HL-60 (cell line): ENCODE measurements at regions not wholly inside any gene's neighbourhood (a gene's known extent, or its start where the extent isn't known, plus 50 kb on each side); places are given as distances from the start of the nearest gene placed in this dataset.

Experiments
- DNase-seq, 2 experiments: peaks; one replicate each; pipeline ENCODE4 v3.0.0-alpha.2; 2010 to 2020; ENCODE audit warnings: low read depth in 1 of 2, low spot score in 1 of 2
- H3K27ac ChIP-seq: fragments of 250-450 bp; sonication (Bioruptor Pico); replicated peaks from 2 replicates; pipeline ENCODE4 v1.5.1; 2020; ENCODE audit warnings: mild to moderate bottlenecking, moderate library complexity
- H3K27me3 ChIP-seq: fragments of 250-450 bp; sonication (Bioruptor Pico); 2 replicates; pipeline ENCODE4 v1.5.1; 2021; ENCODE audit warnings: mild to moderate bottlenecking, moderate library complexity; ENCODE audit not compliant: insufficient read depth, poor library complexity, severe bottlenecking
- H3K4me3 ChIP-seq: replicated peaks from 2 replicates; pipeline ENCODE4 v1.5.1; 2011; ENCODE audit warnings: mild to moderate bottlenecking, control low read depth, low read length; ENCODE audit not compliant: insufficient read depth
- GABPA ChIP-seq: IDR thresholded peaks from 2 replicates; pipeline ENCODE4 v1.6.1; 2012; ENCODE audit warnings: low read depth
- POLR2AphosphoS5 ChIP-seq: IDR thresholded peaks from 2 replicates; pipeline ENCODE4 v1.6.1; 2012; ENCODE audit warnings: low read depth
- SPI1 ChIP-seq: IDR thresholded peaks from 2 replicates; pipeline ENCODE4 v1.6.1; 2012; ENCODE audit warnings: low read depth, mild to moderate bottlenecking, borderline replicate concordance
- TF ChIP-seq, protein P1 (sequence below): IDR thresholded peaks from one replicate; pipeline ENCODE4 v1.5.1; 2011; ENCODE audit warnings: low read length, control low read depth, inconsistent platforms; ENCODE audit not compliant: insufficient read depth
- TF ChIP-seq, protein P2 (sequence below): IDR thresholded peaks from 2 replicates; pipeline ENCODE4 v1.6.1; 2012; ENCODE audit warnings: low read depth; ENCODE audit not compliant: insufficient replicate concordance

DNA sequence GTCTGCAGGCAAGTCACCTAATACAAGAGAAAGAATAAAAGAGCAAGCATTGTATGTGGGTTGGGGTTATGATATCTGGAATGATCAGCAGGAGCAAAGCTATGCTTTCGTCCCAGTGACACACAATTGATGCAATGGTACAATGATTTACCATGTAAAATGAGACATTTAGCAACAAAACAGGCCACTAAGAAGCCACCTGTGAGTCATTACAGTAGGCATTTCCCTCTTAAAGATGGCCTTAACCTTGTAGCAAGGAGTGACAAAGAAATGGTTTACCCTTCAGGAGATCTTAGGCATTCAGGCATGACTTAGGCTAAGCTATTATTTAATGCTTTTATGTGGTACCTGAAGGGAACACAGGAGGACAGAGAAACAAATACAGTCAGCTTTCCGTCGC lies 373.3 kb upstream of the RBMS3 start:
- TF ChIP-seq GABPA (no peak), SPI1 (no peak), POLR2AphosphoS5 (no peak)
- TF ChIP-seq, protein P1, sequence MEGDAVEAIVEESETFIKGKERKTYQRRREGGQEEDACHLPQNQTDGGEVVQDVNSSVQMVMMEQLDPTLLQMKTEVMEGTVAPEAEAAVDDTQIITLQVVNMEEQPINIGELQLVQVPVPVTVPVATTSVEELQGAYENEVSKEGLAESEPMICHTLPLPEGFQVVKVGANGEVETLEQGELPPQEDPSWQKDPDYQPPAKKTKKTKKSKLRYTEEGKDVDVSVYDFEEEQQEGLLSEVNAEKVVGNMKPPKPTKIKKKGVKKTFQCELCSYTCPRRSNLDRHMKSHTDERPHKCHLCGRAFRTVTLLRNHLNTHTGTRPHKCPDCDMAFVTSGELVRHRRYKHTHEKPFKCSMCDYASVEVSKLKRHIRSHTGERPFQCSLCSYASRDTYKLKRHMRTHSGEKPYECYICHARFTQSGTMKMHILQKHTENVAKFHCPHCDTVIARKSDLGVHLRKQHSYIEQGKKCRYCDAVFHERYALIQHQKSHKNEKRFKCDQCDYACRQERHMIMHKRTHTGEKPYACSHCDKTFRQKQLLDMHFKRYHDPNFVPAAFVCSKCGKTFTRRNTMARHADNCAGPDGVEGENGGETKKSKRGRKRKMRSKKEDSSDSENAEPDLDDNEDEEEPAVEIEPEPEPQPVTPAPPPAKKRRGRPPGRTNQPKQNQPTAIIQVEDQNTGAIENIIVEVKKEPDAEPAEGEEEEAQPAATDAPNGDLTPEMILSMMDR, result no peak
- TF ChIP-seq, protein P2, sequence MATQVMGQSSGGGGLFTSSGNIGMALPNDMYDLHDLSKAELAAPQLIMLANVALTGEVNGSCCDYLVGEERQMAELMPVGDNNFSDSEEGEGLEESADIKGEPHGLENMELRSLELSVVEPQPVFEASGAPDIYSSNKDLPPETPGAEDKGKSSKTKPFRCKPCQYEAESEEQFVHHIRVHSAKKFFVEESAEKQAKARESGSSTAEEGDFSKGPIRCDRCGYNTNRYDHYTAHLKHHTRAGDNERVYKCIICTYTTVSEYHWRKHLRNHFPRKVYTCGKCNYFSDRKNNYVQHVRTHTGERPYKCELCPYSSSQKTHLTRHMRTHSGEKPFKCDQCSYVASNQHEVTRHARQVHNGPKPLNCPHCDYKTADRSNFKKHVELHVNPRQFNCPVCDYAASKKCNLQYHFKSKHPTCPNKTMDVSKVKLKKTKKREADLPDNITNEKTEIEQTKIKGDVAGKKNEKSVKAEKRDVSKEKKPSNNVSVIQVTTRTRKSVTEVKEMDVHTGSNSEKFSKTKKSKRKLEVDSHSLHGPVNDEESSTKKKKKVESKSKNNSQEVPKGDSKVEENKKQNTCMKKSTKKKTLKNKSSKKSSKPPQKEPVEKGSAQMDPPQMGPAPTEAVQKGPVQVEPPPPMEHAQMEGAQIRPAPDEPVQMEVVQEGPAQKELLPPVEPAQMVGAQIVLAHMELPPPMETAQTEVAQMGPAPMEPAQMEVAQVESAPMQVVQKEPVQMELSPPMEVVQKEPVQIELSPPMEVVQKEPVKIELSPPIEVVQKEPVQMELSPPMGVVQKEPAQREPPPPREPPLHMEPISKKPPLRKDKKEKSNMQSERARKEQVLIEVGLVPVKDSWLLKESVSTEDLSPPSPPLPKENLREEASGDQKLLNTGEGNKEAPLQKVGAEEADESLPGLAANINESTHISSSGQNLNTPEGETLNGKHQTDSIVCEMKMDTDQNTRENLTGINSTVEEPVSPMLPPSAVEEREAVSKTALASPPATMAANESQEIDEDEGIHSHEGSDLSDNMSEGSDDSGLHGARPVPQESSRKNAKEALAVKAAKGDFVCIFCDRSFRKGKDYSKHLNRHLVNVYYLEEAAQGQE, result no peak
- H3K4me3 ChIP-seq, result no peak overlapping the region
- no peaks in the 10 kb centered on the region for H3K27me3 ChIP-seq
- no peak overlapping the region for H3K27ac ChIP-seq
- DNase-seq, result no peak

DNA sequence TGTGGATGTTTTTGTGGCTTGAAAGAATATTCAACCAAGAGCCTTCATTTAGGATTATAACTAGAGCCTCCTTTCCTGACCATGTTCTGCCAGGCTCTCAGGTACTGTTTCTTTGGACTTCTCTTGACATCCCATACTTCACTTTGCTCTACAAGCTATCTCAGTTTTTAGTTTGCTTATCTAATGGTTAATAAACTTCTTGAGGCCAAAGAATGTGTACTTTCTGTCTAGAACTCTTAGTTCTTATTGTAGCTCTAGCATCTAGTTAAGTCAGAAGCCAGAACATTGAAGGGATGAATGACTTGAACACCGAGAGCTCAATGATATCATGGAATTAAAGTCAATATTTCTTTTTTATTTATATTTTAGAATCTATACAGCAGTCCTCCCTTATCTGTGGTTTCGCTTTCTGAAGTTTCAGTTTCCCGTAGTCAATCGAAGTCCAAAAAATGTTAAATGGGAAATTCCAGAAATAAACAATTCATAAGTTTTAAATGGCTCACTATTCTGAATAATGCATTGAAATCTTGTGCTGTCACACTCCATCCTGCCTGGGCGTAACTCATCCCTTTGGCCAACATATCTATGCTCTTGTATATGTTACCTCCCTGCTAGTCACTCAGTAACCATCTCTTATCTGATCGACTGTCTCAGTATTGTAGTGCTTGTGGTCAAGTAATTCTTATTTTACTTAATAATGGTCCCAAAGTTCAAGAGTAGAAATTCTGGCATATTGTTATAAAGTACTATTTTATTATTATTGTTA lies 368.6 kb upstream of the RBMS3 start:
- Histone ChIP-seq H3K27me3 (no peaks in the 10 kb centered on the region), H3K4me3 (no peak overlapping the region), H3K27ac (no peak overlapping the region)
- DNase-seq, result no peak
- TF ChIP-seq POLR2AphosphoS5 (no peak), SPI1 (no peak), GABPA (no peak)
- TF ChIP-seq, protein P1, result no peak
- TF ChIP-seq, protein P2, result no peak

DNA sequence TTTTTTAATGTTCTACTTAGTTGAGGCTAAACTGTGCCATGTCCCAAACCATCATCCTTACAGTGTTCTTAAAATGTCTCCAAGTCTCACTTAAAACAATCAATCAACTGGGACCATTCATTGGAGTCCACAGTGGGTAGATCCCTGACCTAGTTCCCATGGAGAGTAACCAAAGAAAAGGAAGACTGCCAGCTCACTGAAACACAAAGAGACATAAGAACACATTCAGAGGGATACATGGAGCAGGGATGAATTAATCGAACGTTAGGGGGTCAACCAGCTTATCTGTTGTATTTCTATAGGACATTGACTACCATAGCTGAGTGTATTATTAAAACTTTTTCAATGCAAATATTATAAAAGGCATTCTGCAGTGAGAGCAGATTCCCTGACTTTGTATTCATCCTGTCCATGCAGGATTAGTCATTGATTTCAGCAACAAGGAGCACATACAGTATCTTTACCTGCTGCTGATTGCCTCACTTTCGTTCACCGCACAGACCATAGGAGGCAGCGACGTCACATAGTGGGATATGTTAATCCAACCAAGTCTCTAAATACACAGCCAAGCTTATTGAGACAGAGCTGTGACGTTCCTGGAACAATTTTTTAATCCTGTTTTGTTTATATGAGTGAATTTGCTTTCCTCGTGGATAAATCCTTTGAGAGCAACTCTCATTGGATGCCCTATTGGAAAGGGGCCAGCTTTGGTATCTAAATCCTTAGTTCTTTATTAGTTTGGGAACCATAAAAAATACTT lies 364.9 kb upstream of the RBMS3 start:
- TF ChIP-seq POLR2AphosphoS5, result no peak
- TF ChIP-seq, protein P2, result no peak
- no peak for TF ChIP-seq SPI1
- TF ChIP-seq GABPA, result no peak
- Histone ChIP-seq H3K27me3 (no peaks in the 10 kb centered on the region), H3K4me3 (no peak overlapping the region), H3K27ac (no peak overlapping the region)
- peak in 1 of 2 experiments; percentile 3 for DNase-seq
